Coronary artery (tissue), 2 donors: ENCODE measurements at regions not wholly inside any gene's neighbourhood (a gene's known extent, or its start where the extent isn't known, plus 50 kb on each side); places are given as distances from the start of the nearest gene placed in this dataset.

ENCODE experiments used
- DNase-seq: peaks from one replicate; pipeline ENCODE4 v3.0.0-alpha.2; 2017; ENCODE audit warnings: low spot score
- H3K27ac ChIP-seq, 2 donors: fragments of 200-600 bp; sonication (generic); one replicate each; pipeline ENCODE4 v1.5.1; 2016 to 2019
- H3K4me3 ChIP-seq: fragments of 200-600 bp; sonication (generic); 2 replicates; pipeline ENCODE4 v1.5.1; 2016; ENCODE audit warnings: mild to moderate bottlenecking, moderate library complexity
- TF ChIP-seq, protein P1 (sequence below): fragments of 200-600 bp; sonication (generic); IDR thresholded peaks from one replicate; pipeline ENCODE4 v1.5.1; 2019; ENCODE audit warnings: antibody characterized with exemption

DNA sequence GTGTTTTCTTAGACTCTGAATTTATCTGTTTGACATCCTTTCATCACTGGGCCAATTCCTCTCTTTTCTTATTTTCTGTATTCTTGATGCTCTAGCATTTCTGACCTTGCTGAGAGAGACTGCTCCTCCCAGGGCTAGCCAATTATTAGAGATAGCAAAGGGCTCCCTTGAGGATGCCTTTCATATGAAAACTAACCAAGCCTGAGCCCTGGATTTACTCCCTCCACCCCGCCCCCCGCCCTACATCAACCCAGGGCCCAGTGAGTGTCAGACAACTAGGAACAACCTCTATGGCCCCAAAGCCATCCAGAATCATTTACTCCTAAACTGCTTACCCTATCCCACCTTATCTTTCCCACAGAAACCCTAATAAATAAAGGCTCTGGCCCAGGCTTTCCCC lies 69.7 kb upstream of the LARS2 start:
- H3K4me3 ChIP-seq: no peak overlapping the region
- DNase-seq: peak; percentile 9
- TF ChIP-seq, protein P1, sequence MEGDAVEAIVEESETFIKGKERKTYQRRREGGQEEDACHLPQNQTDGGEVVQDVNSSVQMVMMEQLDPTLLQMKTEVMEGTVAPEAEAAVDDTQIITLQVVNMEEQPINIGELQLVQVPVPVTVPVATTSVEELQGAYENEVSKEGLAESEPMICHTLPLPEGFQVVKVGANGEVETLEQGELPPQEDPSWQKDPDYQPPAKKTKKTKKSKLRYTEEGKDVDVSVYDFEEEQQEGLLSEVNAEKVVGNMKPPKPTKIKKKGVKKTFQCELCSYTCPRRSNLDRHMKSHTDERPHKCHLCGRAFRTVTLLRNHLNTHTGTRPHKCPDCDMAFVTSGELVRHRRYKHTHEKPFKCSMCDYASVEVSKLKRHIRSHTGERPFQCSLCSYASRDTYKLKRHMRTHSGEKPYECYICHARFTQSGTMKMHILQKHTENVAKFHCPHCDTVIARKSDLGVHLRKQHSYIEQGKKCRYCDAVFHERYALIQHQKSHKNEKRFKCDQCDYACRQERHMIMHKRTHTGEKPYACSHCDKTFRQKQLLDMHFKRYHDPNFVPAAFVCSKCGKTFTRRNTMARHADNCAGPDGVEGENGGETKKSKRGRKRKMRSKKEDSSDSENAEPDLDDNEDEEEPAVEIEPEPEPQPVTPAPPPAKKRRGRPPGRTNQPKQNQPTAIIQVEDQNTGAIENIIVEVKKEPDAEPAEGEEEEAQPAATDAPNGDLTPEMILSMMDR: no peak
- H3K27ac ChIP-seq: no peak overlapping the region

DNA sequence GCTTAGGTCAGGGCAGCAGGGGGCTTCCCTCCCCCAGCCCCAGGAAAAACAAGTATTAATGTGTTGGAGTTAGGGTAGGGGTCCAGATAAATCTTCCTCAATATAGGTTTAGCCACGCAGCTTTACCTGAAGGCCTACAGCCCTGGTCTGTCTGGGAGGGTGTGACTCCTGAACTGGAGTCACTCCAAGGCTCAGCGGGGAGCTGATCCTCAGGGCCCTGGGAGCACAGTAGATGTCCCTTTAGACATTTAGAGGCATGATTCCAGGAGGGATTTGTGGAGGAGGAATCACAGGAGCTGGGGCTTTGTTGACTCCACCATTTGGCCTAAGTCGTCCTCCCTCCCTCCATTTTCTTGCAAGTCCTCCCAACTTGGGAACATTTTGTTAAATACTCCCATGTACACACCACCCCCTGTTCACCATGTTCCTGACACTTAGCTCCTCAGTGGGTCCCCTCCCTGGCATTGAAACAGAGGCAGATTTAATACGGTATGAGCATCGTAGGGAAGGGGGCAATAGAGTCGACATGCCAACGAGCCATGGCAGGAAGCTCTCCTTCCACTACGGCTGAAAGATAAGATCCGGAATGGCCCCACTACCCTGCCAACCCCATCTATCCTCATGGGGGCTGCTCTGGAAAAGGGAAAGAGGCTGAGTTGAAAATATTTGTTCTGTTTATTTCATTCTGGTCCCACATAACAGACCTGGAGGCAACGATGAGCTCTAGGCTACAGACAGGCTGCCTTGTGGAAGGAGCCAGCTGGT lies 69.0 kb upstream of the LARS2 start:
- TF ChIP-seq, protein P1: no peak
- peak; percentile 36 for DNase-seq
- Histone ChIP-seq H3K27ac (no peak overlapping the region), H3K4me3 (no peak overlapping the region)

DNA sequence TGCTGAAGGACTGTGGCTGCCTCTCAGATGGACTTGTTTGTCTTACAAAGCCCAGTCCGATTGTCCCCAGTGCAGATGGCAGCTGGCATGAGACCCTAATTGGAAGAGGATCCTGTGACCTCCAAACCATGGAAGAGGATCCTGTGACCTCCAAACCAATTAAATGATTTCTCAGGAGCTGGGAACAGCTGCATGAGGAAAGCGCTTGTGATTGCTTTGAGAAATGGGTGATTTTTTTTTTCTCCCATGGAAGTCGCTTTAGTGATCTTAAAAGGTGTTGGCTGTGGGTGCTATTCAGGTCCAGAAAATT lies 68.4 kb upstream of the LARS2 start:
- no peak for DNase-seq
- TF ChIP-seq, protein P1: no peak

DNA sequence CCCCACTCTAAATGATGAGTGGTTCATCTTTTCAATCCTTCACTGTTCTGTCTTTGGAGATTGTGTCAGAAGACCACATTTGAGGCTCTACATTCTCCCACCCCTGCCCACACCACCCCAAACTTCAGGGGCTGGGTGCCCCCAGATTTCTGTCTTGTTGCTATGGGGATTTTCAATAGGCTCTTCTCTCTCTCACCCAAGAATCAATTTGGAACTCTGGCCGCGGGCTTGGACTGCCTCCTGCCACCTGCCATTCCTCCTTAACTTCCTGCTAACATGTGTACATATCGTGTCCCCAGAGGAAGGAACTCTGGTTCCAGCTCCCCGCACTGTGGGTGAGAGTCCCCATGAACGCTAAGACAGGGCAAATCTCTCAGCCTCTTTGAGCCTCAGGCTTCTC lies 67.4 kb upstream of the LARS2 start:
- TF ChIP-seq, protein P1: no peak
- Histone ChIP-seq H3K27ac (no peak overlapping the region), H3K4me3 (no peak overlapping the region)
- DNase-seq: peak; percentile 52

More for the DNA sequence above, 68.4 kb upstream of the LARS2 start:
- H3K4me3 ChIP-seq: no peak overlapping the region
- no peak overlapping the region for H3K27ac ChIP-seq

DNA sequence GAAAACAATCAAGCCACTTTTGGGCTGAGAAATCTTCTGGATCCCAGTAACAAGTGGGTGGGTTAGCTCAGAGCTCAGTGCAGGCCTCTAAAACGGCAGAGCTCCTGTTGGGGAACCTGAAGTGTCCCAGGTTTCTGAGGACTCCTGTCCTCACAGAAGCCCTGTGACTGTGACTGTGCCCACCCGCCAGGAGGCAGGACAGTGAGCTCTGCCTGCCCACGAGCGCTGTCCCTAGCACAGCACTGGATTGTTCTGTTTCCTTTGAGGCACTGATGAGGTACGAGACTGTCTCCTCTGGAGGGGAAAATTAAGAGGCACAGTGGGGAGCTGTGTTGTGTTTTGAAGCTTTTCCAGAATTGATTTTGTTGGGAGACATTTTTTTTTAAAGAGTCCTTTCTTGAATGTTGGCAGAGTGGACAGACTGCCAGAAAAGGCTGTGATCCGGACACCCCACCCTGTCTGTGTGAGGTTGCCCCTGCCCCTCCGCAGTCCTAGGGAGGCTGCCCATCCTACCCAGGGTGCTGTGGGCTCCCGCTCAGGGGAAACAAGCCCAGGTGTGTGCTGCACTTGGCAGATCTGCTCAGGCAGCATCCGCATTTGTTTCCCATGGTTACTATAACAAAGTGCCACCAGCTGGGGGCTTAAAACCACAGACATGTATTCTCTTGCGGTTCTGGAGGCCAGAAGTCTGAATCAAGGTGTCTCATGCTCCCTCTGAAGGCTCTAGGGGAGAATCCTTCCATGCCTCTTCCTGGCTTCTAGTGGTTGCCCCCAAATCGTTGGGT lies 66.6 kb upstream of the LARS2 start:
- TF ChIP-seq, protein P1: no peak
- Histone ChIP-seq H3K27ac (no peak overlapping the region), H3K4me3 (no peak overlapping the region)
- DNase-seq: peak; percentile 22

DNA sequence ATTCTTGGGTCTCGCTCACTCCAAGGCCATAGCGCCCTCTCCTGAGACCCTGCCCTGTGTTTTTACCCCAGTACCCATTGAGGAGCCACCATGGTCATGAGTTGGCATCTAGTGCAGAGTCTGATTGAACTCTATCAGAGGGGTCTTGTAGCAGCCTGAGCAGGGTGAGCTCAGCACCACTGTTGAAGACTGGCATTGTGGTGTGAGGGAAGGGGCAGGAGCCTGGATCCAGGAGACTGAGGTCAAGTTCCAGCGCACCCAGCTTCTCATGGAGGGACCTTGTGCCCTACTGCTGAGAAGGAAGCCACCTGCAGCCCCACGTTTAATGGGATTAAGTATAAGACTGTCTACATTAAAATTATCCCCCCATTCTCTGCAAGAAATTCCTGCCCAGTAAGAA lies 65.8 kb upstream of the LARS2 start:
- DNase-seq: peak; percentile 49
- no peak overlapping the region for H3K27ac ChIP-seq
- TF ChIP-seq, protein P1: no peak

DNA sequence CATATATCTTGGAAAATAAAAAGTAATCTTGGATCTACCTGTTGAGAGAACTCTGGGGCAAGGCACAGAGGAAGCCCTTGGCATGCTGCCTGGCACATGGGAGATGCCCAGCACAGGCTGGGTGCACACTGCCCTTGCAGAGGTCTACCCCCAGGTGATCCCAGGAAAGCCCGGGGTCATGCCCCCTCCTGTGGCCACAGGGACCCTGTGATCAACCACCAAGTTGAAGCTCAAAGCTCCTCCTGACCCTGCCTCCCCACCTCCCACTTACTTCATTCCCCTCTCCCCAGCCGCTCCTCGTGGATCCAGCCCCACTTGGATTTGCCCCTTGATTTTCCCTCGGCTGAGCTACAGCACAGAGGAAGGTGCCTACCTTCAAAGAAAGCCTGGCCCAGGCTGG lies 62.7 kb upstream of the LARS2 start:
- DNase-seq: no peak
- TF ChIP-seq, protein P1: no peak
- Histone ChIP-seq H3K27ac (no peak overlapping the region), H3K4me3 (no peak overlapping the region)

More for the DNA sequence above, 65.8 kb upstream of the LARS2 start:
- no peak overlapping the region for H3K4me3 ChIP-seq
